Erythroblast (primary cell): ENCODE measurements at regions not wholly inside any gene's neighbourhood (a gene's known extent, or its start where the extent isn't known, plus 50 kb on each side); places are given as distances from the start of the nearest gene placed in this dataset.

Experiments used
- GATA1 ChIP-seq: IDR thresholded peaks from 2 replicates; pipeline ENCODE4 v1.6.1; 2011; ENCODE audit warnings: low read depth, mild to moderate bottlenecking, control low read depth, low read length, moderate library complexity
- POLR2A ChIP-seq: IDR thresholded peaks from 2 replicates; pipeline ENCODE4 v1.6.1; 2011; ENCODE audit warnings: mild to moderate bottlenecking, low read length

GRCh38 chr7:132023466-132023865 is 467.0 kb upstream of the PODXL start:
- TF ChIP-seq POLR2A (no peak), GATA1 (no peak)
